GM18858 (cell line): ENCODE measurements at regions not wholly inside any gene's neighbourhood (a gene's known extent, or its start where the extent isn't known, plus 50 kb on each side); places are given as distances from the start of the nearest gene placed in this dataset.
"Not testable (repeated sequence)": the region's sequence is repeated elsewhere in the genome, so short reads cannot be mapped to it uniquely, and the experiment has no call there.

Source experiments
- ATAC-seq: cut with Tn5 transposase; IDR thresholded peaks from one replicate; pipeline ENCODE4 v1.9.1; 2021; ENCODE audit not compliant: unreplicated experiment

- ATAC-seq: no peak
Measured at GRCh38 chr2:138365581-138365980, 136.0 kb upstream of the SPOPL start.

DNA sequence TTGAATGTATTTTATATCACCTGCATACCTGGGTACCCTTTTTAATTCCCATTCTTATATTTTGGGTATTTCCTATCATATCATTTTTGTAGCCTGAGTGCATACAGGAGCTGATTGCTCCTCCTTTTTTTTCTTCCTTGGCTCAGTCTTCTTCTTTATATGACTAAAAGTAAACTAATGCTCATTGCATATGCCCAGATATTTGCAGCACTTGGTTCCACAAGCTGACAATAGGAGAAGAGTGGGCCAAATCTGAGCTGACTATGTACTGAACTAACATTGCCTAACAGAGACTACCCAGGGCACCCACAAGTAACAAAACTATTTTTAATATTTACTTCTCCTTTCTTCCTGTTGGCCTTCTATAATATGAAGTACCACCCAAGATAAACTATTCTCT lies 131.7 kb upstream of the SPOPL start:
- no peak for ATAC-seq

- ATAC-seq: no peak
Measured at GRCh38 chr2:138373993-138374408, 127.6 kb upstream of the SPOPL start.

DNA sequence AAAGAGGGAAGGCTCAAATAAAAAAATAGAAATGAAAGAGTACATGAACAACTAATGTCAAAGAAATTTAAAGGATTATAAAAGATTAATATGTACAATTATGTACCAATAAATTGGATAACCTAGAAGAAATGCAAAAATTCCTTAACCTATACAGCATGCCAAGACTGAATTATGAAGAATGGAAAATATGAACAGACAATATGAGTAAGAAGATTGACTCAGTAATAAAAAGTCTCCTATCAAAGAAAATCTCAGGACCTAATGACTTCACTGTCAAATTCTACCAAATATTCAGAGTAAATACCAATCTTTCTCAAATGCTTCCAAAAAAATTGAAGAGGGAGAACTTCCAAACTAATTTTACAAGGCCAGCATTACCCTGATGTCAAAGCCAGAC lies 120.2 kb upstream of the SPOPL start:
- ATAC-seq: no peak

DNA sequence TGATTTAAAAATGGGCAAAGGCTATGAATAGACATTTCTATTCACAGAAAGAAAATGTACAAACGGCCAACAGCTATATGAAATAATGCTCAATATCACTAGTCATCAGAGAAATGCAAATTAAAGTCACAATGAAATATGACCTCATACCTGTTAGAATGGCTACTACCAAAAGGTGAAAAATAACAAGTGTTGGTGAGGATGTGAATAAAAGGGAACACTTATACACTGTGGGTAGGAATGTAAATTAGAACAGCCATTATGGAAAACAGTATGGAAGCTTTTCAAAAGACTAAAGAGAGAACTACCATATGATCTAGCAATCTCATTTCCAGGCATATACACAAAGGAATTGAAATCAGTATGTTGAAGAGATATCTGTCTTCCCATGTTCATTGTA lies 118.9 kb upstream of the SPOPL start:
- ATAC-seq: no peak

- ATAC-seq: not testable (repeated sequence)
Measured at GRCh38 chr2:138386191-138386590, 115.4 kb upstream of the SPOPL start.

DNA sequence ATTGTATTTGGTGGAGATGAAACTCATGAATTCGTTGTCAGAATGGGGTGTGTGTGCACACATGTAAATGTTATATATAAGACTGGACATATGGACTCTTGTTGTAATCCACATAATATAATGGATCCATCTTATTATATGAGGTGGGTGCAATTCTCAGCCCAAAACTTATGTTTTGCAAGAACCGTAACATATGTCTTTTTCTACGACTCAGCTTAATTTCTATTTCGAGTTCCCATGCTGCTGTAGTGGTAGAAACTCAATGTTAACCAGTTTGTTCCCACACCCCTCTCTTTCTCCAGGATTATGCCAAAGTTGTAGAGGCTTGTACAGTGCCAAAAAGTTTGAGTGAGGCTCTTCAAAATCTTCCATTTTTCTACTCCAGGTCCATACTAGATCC lies 112.5 kb upstream of the SPOPL start:
- no peak for ATAC-seq

- ATAC-seq: no peak
Measured at GRCh38 chr2:138390316-138390945, 111.1 kb upstream of the SPOPL start.

DNA sequence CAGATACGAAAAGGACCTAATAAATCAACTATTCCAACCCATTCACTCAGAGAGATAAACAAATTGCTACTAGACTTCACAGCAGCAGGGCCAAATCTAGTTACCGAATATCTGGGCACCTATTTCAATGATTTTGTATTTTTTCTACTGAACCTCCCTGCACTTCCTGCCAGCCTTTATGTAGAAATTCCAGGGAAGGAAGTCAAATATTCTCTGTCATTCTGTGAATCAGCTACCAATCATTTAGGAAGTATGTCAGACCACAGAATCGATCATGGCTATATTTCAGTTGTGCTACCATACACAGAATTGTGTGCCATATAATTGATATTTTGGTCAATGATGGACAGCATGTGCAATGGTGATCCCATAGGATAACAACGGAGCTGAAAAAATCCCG lies 109.6 kb upstream of the SPOPL start:
- no peak for ATAC-seq

- ATAC-seq: no peak
Measured at GRCh38 chr2:138395565-138396306, 105.8 kb upstream of the SPOPL start.

GRCh38 chr2:138396843-138397242 lies 104.7 kb upstream of the SPOPL start:
- ATAC-seq: no peak

- ATAC-seq: no peak
Measured at GRCh38 chr2:138403431-138403927, 98.1 kb upstream of the SPOPL start.

GRCh38 chr2:138414014-138414413 lies 87.6 kb upstream of the SPOPL start:
- no peak for ATAC-seq

DNA sequence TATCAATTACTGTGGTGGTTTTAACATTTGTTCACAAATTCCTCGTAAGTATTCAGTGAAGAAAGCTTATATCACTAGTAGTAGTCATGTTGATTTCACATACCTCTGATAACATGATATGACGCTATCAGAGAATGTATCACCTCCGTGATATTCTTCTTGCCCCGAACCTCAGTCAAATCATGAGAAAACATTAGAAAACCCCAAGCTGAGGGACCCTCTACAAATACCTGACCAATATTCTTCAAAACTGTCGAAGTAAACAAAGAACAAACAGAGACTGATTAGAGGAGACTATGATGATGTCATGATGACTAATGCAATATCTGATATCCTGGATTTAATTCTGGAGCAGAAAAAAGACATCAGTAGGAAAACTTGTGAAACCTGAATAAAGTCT lies 85.6 kb upstream of the SPOPL start:
- no peak for ATAC-seq

DNA sequence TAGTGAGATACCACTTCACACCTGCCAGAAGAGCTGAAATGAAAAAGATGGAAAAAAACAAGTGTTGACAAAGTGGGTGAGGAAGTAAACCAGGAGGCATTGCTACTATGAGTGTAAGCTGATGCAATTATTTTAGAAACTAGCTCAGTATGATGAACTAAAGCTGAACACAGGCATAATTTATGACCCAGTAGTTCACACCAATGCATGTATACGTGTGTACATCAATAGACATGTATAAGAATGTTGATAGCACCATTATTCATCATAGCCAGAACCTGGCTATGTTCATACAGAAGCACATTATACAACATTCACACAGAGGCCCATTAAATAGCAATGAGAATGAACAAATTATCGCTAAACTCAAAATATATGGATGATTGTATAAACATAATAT lies 83.1 kb upstream of the SPOPL start:
- no peak for ATAC-seq

DNA sequence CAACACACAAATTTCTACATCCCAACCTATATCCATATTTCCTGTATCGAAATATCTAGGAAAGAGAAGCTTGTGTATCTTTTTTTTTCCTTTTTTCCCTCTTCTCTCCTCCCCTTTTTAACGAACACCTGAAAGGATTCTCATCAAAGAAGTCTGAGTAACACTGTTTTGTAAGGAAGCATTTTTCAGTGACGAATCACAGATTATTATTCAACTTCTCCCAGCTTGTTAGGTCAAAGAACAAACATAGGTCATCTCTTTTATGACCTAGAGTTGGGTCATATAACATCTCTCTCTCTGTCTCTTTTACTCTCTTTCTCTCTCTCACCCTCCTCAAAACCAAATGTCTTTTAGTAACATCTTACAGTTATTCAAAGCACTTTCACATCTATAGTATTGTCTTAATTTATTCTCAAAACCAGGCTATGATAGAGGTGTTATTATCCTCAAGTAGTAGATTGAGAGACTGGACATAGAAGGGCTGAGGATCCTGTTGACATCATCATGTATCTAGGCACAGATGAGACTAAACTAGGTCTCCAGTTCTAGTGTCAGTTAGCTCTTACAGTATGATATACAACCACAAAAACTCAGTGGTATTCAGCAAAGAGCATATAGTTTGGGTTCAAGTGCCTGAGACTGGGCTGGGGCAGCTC lies 80.1 kb upstream of the SPOPL start:
- no peak for ATAC-seq

DNA sequence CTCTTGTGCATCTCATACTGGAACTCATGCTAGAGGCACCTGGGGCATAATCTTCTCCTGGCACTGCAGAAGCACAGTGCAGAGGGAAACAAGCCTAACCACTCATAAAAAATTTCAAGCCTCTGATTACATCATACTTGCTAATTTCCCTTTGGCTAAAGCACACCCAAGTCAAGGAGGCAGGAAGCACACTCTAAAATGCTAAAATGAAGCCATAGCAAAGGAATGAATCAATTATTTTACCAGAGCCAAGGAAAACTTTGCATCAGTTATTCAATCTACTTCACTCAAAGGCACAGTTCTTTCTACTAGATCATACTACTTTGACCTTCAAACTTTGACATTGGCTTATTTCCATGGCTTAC lies 79.6 kb upstream of the SPOPL start:
- no peak for ATAC-seq

DNA sequence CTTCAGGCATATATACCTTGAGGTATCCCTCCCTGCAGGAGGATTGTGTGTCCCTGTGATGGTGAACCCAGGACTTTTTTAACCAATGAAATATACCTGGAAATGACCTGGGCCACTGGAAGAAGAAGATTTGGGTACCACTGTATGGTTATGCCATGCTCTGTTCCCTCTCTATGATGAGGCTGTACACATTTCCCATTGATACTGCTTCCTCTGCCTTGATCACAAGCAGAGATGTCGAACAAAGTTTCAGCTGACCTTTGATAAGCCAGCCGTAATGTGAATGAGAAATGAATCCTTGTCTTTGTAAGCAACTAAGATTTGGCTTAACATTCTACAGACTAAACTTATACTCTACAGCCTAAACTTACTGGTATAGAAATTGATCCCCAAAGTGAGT lies 78.4 kb upstream of the SPOPL start:
- no peak for ATAC-seq

GRCh38 chr2:138423745-138424144 lies 77.8 kb upstream of the SPOPL start:
- no peak for ATAC-seq

DNA sequence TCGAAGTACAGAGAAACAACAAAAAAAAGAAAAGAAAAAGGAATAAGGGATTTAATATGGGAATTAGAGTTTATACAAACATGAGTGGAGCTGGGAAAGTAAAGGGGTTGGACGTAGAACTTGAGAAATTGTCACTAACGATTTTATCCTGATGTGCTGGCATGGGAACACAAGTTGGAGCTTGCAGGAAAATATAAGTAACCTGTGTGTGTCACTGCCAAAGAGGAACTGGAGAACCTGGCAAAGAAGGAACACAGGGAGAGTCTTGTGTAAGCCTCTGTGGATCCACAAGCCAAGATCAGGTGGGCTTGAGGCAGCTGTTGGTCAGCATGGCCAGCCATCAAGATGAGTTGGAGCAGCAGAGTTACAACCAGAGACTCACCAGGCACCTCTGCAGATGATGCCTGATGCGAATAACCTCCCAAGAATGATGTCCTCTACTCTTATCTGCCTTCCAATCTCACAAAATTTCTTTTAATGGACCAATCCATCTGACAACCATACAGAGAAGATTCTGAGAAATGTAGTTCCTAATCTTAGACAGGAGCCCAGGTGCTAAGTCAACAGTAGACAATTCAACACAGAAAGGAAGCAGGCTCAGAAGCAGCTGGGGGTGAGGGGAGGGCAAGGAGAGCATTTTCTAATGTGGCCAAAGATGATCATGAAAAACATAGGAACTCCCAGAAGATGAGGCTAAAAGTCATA lies 77.0 kb upstream of the SPOPL start:
- ATAC-seq: no peak

- ATAC-seq: not testable (repeated sequence)
Measured at GRCh38 chr2:138426116-138426515, 75.5 kb upstream of the SPOPL start.
